ENCODE measurements at regions not wholly inside any gene's neighbourhood (a gene's known extent, or its start where the extent isn't known, plus 50 kb on each side); places are given as distances from the start of the nearest gene placed in this dataset.

DNA sequence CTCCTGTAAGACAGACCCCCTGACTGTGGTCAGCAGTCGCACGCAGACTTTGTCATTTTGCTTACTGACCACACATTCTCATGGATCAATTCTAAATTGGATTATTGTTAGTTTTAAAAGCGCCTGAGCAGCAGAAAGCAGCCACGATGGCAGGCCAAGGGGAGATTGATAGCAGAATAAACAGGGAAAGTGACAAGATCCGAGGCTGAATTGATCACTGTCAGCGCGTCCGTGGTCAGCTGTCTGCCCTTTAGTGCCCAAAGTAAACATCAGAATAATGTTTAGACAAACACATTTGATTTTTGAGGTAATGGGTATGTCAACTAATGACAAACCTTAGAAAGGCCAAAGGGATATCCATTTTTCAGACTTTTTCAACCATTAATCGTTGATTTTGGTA is 426.8 kb downstream of the SETD4 start:
- Mint-ChIP-seq H3K9me3 (no peaks in the 10 kb centered on the region), H3K4me1 (peaks cover 11 to 19% of the 10 kb centered on the region in 2 experiments), H3K36me3 (ENCODE audit: insufficient read depth in 1 of 3, low read depth in 3 of 3) (no peaks in the 10 kb centered on the region), H3K27me3 (ENCODE audit: low read depth) (no peaks in the 10 kb centered on the region), H3K4me3 (no peak overlapping the region), H3K27ac (no peak overlapping the region)
- no peak overlapping the region for H4K5ac ChIP-seq (ENCODE audit: insufficient read length, low read depth, low read length)
- H3K4me2 ChIP-seq (ENCODE audit: insufficient read depth, insufficient read length, low read length): no peak overlapping the region
- H2AK5ac ChIP-seq (ENCODE audit: insufficient read length, low read length): no peak overlapping the region
- no peaks in the 10 kb centered on the region for H3K23me2 ChIP-seq (ENCODE audit: insufficient read length, low read depth, low read length, poor library complexity, severe bottlenecking)
- no peak overlapping the region for H2BK12ac ChIP-seq (ENCODE audit: insufficient read length, low read depth, low read length)
- H4K20me1 ChIP-seq (ENCODE audit: control insufficient read depth, insufficient read depth, insufficient read length): no peaks in the 10 kb centered on the region
- no peaks in the 10 kb centered on the region for H3K27me3 ChIP-seq (ENCODE audit: insufficient read depth, low read length)
- TF ChIP-seq, protein P1, sequence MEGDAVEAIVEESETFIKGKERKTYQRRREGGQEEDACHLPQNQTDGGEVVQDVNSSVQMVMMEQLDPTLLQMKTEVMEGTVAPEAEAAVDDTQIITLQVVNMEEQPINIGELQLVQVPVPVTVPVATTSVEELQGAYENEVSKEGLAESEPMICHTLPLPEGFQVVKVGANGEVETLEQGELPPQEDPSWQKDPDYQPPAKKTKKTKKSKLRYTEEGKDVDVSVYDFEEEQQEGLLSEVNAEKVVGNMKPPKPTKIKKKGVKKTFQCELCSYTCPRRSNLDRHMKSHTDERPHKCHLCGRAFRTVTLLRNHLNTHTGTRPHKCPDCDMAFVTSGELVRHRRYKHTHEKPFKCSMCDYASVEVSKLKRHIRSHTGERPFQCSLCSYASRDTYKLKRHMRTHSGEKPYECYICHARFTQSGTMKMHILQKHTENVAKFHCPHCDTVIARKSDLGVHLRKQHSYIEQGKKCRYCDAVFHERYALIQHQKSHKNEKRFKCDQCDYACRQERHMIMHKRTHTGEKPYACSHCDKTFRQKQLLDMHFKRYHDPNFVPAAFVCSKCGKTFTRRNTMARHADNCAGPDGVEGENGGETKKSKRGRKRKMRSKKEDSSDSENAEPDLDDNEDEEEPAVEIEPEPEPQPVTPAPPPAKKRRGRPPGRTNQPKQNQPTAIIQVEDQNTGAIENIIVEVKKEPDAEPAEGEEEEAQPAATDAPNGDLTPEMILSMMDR (conservative IDR thresholded peaks at IDR 0.05): no peak
- H3K56ac ChIP-seq (ENCODE audit: insufficient read length, low read depth, low read length): no peak overlapping the region
- H3K23ac ChIP-seq (ENCODE audit: insufficient read length, low read depth, low read length): no peak overlapping the region
- DNase-seq: no peak
- no peaks in the 10 kb centered on the region for H3K79me2 ChIP-seq (ENCODE audit: insufficient read depth, low read length)
- H2AFZ ChIP-seq (ENCODE audit: low read length): no peak overlapping the region
- H4K8ac ChIP-seq (replicated peaks; ENCODE audit: insufficient read length, low read depth, low read length): no peak overlapping the region
- no peak overlapping the region for H3K27ac ChIP-seq (ENCODE audit: insufficient read length, low read depth, low read length)
- no peak overlapping the region for H2BK15ac ChIP-seq (ENCODE audit: low read depth, low read length)
- no peak overlapping the region for H3K4ac ChIP-seq (ENCODE audit: low read depth, low read length)
- no peak overlapping the region for H4K91ac ChIP-seq (ENCODE audit: insufficient read length, low read depth, low read length)
- H3T11ph ChIP-seq (ENCODE audit: low read length): no peak overlapping the region
- no peaks in the 10 kb centered on the region for H3K79me1 ChIP-seq (ENCODE audit: insufficient read depth, low read depth, low read length, poor library complexity, severe bottlenecking)
- peaks cover 5% of the 10 kb centered on the region; the same call in 1 of the 2 replicates for H3K4me1 ChIP-seq (ENCODE audit: insufficient read depth, low read length)
- no peaks in the 10 kb centered on the region for H3K9me3 ChIP-seq (ENCODE audit: control insufficient read depth, low read depth, low read length)
- H3K14ac ChIP-seq (ENCODE audit: insufficient read depth, low read length): no peak overlapping the region
- H2BK20ac ChIP-seq (ENCODE audit: low read depth, low read length, poor library complexity, severe bottlenecking): no peak overlapping the region
- H3K18ac ChIP-seq (ENCODE audit: insufficient read length, low read depth, low read length): no peak overlapping the region
- WGBS (ENCODE audit: extremely low coverage, insufficient read length, low lambda C conversion rate): no CpG with 5 or more reads among the region's 9 CpGs
- H3K9ac ChIP-seq (ENCODE audit: extremely low read depth, insufficient read length, low read length): no peak overlapping the region
- no peak overlapping the region for H2BK120ac ChIP-seq (ENCODE audit: low read depth, low read length, poor library complexity, severe bottlenecking)
- no peak overlapping the region for H2BK5ac ChIP-seq (ENCODE audit: insufficient read length, low read length)

All from H9 (cell line).